GM12878 (cell line): ENCODE measurements at regions not wholly inside any gene's neighbourhood (a gene's known extent, or its start where the extent isn't known, plus 50 kb on each side); places are given as distances from the start of the nearest gene placed in this dataset.

ENCODE experiments used
- ATAC-seq: fragments of 200-7000 bp; cut with Tn5 transposase; 3 replicates; pipeline ENCODE4 v1.9.1; 2020; ENCODE audit warnings: mild to moderate bottlenecking, moderate library complexity
- BruUV-seq: library from RNA; stranded (reverse); fragments of 400-500 nt; replicated peaks from 2 replicates; lab custom pipeline; 2021; lab: Mats Ljungman, UMichigan
- CTCF ChIA-PET: fragments of 300-600 bp; sonication (Branson Sonifier 250); formaldehyde crosslinking; extraction: SDS; loops from one replicate; lab custom pipeline; 2021; ENCODE audit warnings: inconsistent platforms; lab: Yijun Ruan, JAX
- POLR2A ChIA-PET: fragments of 350-600 bp; formaldehyde crosslinking; extraction: SDS; loops from one replicate; lab custom pipeline; 2021; ENCODE audit warnings: inconsistent platforms; lab: Charles Lee
- RAD21 ChIA-PET: fragments of 300-600 bp; sonication (Branson Sonifier 250); formaldehyde crosslinking; loops from one replicate; lab custom pipeline; 2023; ENCODE audit warnings: antibody characterized with exemption; ENCODE audit not compliant: unreplicated experiment; lab: Charles Lee
- SMC1A ChIA-PET: fragments of 300-600 bp; sonication (Branson Sonifier 250); formaldehyde crosslinking; loops from one replicate; lab custom pipeline; 2023; ENCODE audit not compliant: unreplicated experiment, uncharacterized antibody; lab: Charles Lee
- DNase-seq: peaks from one replicate; pipeline ENCODE4 v3.0.0-alpha.2; 2011; ENCODE audit warnings: low read depth, low spot score
- FAIRE-seq: peaks from 3 replicates; lab custom pipeline; 2011; peaks lifted over from hg19 to GRCh38; lab: Jason Lieb, UNC
- H2AFZ ChIP-seq: 2 replicates; pipeline ENCODE4 v1.6.0; 2011; ENCODE audit warnings: low read depth, low read length, control low read depth; ENCODE audit not compliant: control insufficient read depth
- H3K27ac ChIP-seq: 2 replicates; pipeline ENCODE4 v1.5.1; 2011; ENCODE audit warnings: control low read depth; ENCODE audit not compliant: control insufficient read depth, insufficient read depth
- H3K27me3 ChIP-seq, 2 experiments: replicated peaks in 1 of 2; 2 replicates each; pipeline versions ENCODE4 v1.6.0 to v1.6.1; 2011; ENCODE audit warnings: low read length in 1 of 2; ENCODE audit not compliant: control insufficient read depth in 2 of 2, insufficient read depth in 2 of 2
- H3K36me3 ChIP-seq, 2 experiments: 2 replicates each; pipeline ENCODE4 v1.5.1; 2011; ENCODE audit warnings: low read length in 1 of 2; ENCODE audit not compliant: control insufficient read depth in 2 of 2, insufficient read depth in 2 of 2
- H3K4me1 ChIP-seq: 2 replicates; pipeline ENCODE4 v1.6.1; 2011; ENCODE audit warnings: mild to moderate bottlenecking, low read length, moderate library complexity, mixed read lengths; ENCODE audit not compliant: control insufficient read depth, insufficient read depth
- H3K4me2 ChIP-seq: 2 replicates; pipeline ENCODE4 v1.6.0; 2011; ENCODE audit warnings: control low read depth; ENCODE audit not compliant: control insufficient read depth, insufficient read depth
- H3K4me3 ChIP-seq: fragments of 200-600 bp; sonication (generic); 2 replicates; pipeline ENCODE4 v1.5.1; 2016
- H3K79me2 ChIP-seq: 2 replicates; pipeline ENCODE4 v1.6.0; 2011; ENCODE audit warnings: low read length; ENCODE audit not compliant: control insufficient read depth, insufficient read depth
- H3K9ac ChIP-seq: 2 replicates; pipeline ENCODE4 v1.8.0; 2011; ENCODE audit warnings: low read length, control low read depth, mixed read lengths; ENCODE audit not compliant: control insufficient read depth, insufficient read depth
- H3K9me3 ChIP-seq: replicated peaks from 3 replicates; pipeline ENCODE4 v1.5.1; 2011; ENCODE audit warnings: mild to moderate bottlenecking, low read length; ENCODE audit not compliant: control insufficient read depth, insufficient read depth
- H4K20me1 ChIP-seq: 2 replicates; pipeline ENCODE4 v1.6.0; 2011; ENCODE audit not compliant: control insufficient read depth, insufficient read depth
- BACH1 ChIP-seq: fragments of 450-650 bp; IDR thresholded peaks from 2 replicates; pipeline ENCODE4 v1.6.1; 2017; ENCODE audit warnings: mild to moderate bottlenecking, borderline replicate concordance
- FOXM1 ChIP-seq: IDR thresholded peaks from 2 replicates; pipeline ENCODE4 v1.6.1; 2012; ENCODE audit warnings: low read depth, mild to moderate bottlenecking, inconsistent platforms, low read length, moderate library complexity
- WRNIP1 ChIP-seq: IDR thresholded peaks from 2 replicates; pipeline ENCODE4 v1.6.1; 2011; ENCODE audit warnings: low read depth, low read length, improper control_type of control experiment, borderline replicate concordance
- WGBS: methylation state at CpG from one replicate; pipeline ENCODE4 v1.1.6; 2016; ENCODE audit warnings: low lambda C conversion rate; ENCODE audit not compliant: insufficient replicate concordance, insufficient coverage; ENCODE audit errors: missing lambda C conversion rate; 5-methylcytosine and 5-hydroxymethylcytosine counted together
- in situ Hi-C: fragments of 300-500 bp; cut with MboI; formaldehyde crosslinking; loops from 9 replicates; pipeline ENCODE4 v1.14.3; 2018; ENCODE audit warnings: mixed read lengths
- intact Hi-C: fragments of 100-400 bp; cut with micrococcal nuclease; formaldehyde crosslinking; loops from one replicate; pipeline ENCODE4 v1.14.2; 2022; ENCODE audit not compliant: unreplicated experiment
- TF ChIP-seq, protein P1 (sequence below): fragments of 450-650 bp; IDR thresholded peaks from 2 replicates; pipeline ENCODE4 v1.6.1; 2016; ENCODE audit warnings: mild to moderate bottlenecking, moderate library complexity, borderline replicate concordance

GRCh38 chr2:176445956-176446355, 176.7 kb downstream of the MTX2 start:
- Histone ChIP-seq H3K4me1 (no peaks in the 10 kb centered on the region), H3K36me3 (no peaks in the 10 kb centered on the region), H3K9me3 (no peaks in the 10 kb centered on the region), H3K9ac (no peak overlapping the region), H3K27me3 (no peaks in the 10 kb centered on the region), H3K4me2 (no peak overlapping the region), H2AFZ (no peak overlapping the region), H3K4me3 (no peak overlapping the region), H4K20me1 (no peaks in the 10 kb centered on the region), H3K27ac (no peak overlapping the region), H3K79me2 (no peaks in the 10 kb centered on the region)
- CTCF ChIA-PET, result interaction anchor here (1.7 to 5.9 kb wide), 2 partner anchors 9 to 703 kb away, joined by 4 to 68 read pairs; no protein-coding TSS in a partner anchor
- DNase-seq (no peak), FAIRE-seq (no peak), ATAC-seq (no peak)
- SMC1A ChIA-PET, result interaction anchor here (0.7 to 5.3 kb wide), 6 partner anchors 10 to 698 kb away, joined by 3 to 33 read pairs (median 3); no protein-coding TSS in a partner anchor
- POLR2A ChIA-PET, result no interaction called here
- intact Hi-C loops (no loop called here), in situ Hi-C loops (no loop called here)
- 98% methylated on average over 4 of the region's 4 CpGs for WGBS
- no TSS peak for BruUV-seq
- TF ChIP-seq WRNIP1 (no peak), BACH1 (no peak), FOXM1 (no peak)
- TF ChIP-seq, protein P1, sequence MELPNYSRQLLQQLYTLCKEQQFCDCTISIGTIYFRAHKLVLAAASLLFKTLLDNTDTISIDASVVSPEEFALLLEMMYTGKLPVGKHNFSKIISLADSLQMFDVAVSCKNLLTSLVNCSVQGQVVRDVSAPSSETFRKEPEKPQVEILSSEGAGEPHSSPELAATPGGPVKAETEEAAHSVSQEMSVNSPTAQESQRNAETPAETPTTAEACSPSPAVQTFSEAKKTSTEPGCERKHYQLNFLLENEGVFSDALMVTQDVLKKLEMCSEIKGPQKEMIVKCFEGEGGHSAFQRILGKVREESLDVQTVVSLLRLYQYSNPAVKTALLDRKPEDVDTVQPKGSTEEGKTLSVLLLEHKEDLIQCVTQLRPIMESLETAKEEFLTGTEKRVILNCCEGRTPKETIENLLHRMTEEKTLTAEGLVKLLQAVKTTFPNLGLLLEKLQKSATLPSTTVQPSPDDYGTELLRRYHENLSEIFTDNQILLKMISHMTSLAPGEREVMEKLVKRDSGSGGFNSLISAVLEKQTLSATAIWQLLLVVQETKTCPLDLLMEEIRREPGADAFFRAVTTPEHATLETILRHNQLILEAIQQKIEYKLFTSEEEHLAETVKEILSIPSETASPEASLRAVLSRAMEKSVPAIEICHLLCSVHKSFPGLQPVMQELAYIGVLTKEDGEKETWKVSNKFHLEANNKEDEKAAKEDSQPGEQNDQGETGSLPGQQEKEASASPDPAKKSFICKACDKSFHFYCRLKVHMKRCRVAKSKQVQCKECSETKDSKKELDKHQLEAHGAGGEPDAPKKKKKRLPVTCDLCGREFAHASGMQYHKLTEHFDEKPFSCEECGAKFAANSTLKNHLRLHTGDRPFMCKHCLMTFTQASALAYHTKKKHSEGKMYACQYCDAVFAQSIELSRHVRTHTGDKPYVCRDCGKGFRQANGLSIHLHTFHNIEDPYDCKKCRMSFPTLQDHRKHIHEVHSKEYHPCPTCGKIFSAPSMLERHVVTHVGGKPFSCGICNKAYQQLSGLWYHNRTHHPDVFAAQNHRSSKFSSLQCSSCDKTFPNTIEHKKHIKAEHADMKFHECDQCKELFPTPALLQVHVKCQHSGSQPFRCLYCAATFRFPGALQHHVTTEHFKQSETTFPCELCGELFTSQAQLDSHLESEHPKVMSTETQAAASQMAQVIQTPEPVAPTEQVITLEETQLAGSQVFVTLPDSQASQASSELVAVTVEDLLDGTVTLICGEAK, result no peak
- RAD21 ChIA-PET, result interaction anchor here (2.1 to 3.1 kb wide), 3 partner anchors 9 to 305 kb away, joined by 12 to 15 read pairs (median 15); no protein-coding TSS in a partner anchor
